ENCODE measurements at regions not wholly inside any gene's neighbourhood (a gene's known extent, or its start where the extent isn't known, plus 50 kb on each side); places are given as distances from the start of the nearest gene placed in this dataset.

GRCh38 chrX:99901091-99901490 lies 509.0 kb downstream of the PCDH19 start:
- TF ChIP-seq RNF2 (IDR thresholded peaks at IDR 0.05; ENCODE audit: borderline replicate concordance, low read depth, low read length, missing control alignments, poor library complexity, severe bottlenecking) (no peak), EP300 (IDR thresholded peaks at IDR 0.05; ENCODE audit: borderline replicate concordance in 1 of 2, low read depth in 2 of 2, low read length in 2 of 2) (no peak), POLR2A (IDR thresholded peaks at IDR 0.05; ENCODE audit: control extremely low read depth in 1 of 2, low read depth in 2 of 2, low read length in 2 of 2) (no peak), MAX (IDR thresholded peaks at IDR 0.05) (no peak), CEBPB (IDR thresholded peaks at IDR 0.05; ENCODE audit: low read depth, low read length) (no peak), JUN (IDR thresholded peaks at IDR 0.05; ENCODE audit: low read depth, low read length) (no peak), CTCF (IDR thresholded peaks at IDR 0.05; ENCODE audit: control extremely low read depth in 1 of 3, insufficient read depth in 1 of 3, low read depth in 1 of 3, low read length in 3 of 3) (no peak), HDAC2 (IDR thresholded peaks at IDR 0.05; ENCODE audit: borderline replicate concordance in 1 of 2, low read depth in 2 of 2, low read length in 2 of 2) (no peak), ZNF274 (IDR thresholded peaks at IDR 0.05; ENCODE audit: borderline replicate concordance, extremely low read depth, low read length) (no peak), RAD21 (IDR thresholded peaks at IDR 0.05 in 1 of 2, conservative IDR thresholded peaks at IDR 0.05 in 1 of 2; ENCODE audit: low read depth in 2 of 2, low read length in 2 of 2) (no peak), MAFK (IDR thresholded peaks at IDR 0.05; ENCODE audit: low read depth, low read length) (no peak)

Data from H1 (cell line).